ENCODE measurements at regions not wholly inside any gene's neighbourhood (a gene's known extent, or its start where the extent isn't known, plus 50 kb on each side); places are given as distances from the start of the nearest gene placed in this dataset.

DNA sequence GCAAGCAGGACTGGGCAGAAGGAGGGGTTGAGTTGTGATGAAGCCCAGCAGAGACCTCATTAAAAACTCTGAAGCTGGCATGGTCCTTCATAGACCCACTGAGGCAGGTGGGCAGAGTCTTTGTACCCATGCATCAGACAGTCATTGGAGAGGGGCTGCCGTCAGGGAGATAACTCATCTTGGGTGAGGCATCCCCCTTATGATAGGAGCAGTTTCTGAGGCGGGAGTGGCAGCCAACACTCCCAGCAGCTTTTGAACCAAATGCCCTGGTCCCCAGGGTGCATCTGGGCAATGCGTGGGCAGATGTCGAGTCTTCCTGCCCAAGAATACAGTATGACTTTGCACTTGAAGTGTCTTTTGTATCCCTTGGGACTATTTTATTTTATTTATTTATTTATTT lies 68.1 kb downstream of the HTR5A start:
- no peak for DNase-seq (ENCODE audit: low read depth)

DNA sequence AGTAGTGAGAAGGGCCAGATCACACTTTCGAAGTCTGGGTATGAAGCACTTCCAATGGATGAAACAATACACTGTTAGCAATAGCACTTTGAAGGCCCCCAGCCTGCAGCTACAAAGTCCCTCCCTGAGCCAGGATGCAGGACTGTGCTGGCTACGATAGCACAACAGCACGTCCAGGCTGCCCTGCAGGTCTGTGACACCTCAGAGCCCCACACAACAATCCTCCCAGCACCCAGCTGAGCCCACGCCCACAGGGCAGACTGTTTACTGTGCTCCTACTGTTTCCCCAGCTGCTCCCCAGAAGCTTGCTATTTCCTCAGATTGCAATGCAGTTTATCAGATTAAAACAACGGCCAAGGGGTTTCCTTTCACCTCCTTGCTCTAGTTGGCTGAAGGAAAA lies 71.4 kb downstream of the HTR5A start:
- DNase-seq (ENCODE audit: low read depth), result no peak

DNA sequence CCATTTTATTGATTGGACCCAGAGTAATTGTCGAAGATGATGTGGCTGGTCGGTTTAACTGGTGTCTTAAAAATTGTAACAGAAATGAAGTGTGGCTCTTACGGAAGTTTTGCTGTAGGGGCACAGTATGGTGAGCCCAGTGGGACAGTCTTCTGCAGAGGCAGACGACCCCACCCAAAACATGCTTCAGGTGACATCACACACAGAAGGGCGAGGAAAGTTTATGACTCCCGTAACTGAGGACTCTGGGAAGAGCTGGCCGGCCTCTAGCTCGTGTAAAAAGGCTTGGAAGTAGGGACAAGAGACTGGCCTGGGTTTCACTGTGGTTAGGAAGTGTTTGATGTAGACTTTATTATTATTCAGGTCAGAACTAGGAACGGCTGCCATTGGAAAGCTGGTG lies 73.3 kb downstream of the HTR5A start:
- DNase-seq (ENCODE audit: low read depth), result no peak

DNA sequence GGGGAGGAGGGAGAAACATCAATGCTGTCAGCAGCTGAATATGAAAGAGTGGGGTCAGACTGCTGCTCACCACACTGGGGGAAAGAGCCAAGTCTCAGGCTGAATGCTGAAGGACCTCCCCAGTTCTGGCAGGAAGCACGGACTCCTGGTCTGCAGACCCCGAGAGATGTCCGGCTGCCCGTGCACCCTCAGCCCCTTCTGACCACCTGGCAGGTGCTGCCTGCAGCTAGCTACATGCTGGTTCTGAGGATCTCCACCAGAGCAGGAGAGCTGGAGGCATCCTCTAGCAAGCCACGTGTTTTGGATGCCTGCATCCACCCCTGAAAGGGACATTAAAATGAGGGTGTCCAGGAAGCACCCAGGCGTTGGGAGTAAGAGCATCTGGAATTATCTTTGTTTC lies 74.2 kb downstream of the HTR5A start:
- no peak for DNase-seq (ENCODE audit: low read depth)

DNA sequence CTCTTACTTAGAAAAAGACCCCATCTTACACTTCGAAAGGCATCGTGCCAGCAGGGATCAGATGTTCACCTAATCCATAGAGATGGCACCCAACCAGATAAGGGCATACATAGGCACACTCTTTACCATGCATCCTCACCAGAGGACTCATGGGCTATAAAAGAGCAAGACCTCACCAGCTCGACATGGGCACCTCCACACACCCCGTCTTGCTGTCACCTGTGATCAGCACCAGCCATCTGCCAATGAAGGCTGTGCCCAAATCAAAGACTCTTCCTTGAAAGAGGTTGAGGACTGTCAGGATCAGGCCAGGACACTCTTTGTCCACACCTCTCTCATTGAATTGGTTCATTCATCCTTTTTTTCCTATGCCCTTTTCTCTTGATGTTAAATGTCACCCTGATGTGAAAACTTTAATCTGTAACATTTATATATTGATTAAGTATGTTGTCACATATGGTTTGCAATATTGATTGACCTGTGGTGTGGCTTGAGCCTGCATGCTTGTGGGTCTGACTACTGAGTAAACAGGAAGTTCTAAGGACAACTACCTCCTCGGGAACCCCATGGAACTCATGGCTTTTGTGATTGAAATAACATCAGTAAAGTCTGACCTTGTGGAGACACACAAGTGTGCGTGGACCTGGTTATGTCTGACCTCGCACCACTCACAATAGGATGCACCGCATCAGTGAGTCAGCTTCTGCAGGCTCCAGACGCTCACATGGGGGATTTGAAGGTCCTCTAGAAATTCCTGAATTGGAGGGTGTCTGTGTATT lies 75.5 kb downstream of the HTR5A start:
- DNase-seq (ENCODE audit: low read depth), result no peak

DNA sequence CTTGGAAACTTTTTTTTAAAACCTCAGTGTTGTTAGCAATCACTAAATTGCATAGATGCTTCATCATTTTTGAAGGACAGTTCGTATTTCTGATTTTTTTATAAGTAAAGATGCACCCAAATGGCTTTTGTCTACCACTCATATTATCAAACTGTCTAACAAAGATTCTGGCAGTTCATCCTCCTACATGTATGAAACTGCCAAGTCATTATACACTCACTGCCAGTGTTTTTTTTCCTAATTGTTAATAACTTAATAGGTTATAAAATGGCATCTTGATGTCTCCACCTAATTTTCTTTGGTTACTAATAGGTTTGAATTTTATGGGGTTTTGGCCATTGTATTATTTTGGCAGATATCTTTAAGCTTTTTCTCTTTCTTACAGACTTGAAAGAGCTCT lies 77.0 kb downstream of the HTR5A start:
- no peak for DNase-seq (ENCODE audit: low read depth)

DNA sequence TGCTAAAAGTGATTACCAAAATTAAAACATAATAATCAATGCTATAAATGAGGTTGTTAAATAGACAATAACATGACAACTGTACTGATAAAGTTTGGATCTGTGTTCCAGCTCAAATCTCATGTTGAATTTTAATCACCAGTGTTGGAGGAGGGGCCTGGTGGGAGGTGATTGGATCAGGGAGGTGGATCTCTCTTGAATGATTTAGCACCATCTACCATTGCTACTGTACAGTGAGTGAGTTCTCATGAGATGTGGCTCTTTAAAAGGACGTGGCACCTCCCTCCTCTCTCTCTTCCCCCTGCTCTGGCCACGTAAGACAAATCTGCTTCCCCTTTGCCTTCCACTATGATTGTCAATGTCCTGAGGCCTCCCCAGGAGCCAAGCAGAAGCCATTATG lies 77.5 kb downstream of the HTR5A start:
- DNase-seq (ENCODE audit: low read depth), result no peak

DNA sequence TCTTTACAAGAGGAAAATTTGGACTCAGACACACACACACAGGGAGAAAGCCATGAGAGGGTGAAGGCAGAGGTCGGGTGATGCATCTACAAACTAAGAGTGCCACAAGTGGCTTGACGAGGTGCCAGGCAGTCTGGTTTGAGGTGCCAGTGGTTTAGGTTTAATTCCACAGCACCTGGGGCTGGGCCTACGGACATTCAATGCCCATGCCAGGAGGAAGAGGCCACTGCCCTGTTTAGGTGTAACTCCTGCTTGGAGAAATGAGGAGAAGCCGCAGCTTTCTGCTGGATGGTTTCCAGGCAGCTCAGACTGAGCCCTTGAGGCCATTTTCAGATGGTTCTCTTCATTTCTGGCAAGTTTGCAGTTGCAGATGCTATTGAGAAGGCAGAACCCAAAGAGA lies 83.6 kb downstream of the HTR5A start:
- no peak for DNase-seq (ENCODE audit: low read depth)

DNA sequence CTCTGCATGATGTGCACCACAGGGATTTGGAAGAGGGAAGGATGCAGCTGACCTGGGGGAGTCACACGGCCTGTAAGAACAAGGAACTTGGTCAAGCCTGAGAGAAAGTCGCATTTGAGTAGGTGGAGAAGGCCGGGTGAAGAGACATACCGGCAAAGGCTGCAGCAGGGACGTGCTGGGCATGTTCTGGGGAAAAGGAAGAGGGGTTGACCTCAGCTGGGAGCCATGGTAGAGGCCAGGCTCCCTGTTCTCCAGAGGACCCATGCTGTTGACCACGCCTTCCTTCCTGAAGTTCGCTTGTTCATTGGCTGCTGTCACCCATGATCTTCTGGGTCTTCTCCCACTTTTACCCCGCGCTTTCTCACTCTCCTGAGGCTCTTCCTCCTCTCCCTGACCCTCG lies 84.5 kb downstream of the HTR5A start:
- DNase-seq (ENCODE audit: low read depth), result no peak

DNA sequence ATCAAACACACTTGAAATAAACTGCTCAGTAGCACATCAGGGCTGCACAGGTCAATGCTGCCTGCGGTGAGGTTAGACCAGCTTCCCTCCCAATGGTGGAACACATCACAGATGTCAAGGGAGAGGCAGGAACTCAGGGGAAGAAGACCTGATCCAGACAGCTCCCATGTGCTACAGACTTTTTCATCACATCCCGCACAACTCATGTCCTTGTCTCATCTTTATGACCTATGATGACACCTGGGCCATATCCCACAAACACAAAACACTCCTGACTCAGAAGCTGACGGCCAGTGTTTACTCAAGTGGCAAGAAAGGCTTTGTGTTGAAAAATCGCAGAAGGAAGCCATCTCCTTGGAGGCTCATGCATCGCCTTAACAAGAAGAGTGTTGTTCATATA lies 91.6 kb downstream of the HTR5A start:
- no peak for DNase-seq (ENCODE audit: low read depth)

DNA sequence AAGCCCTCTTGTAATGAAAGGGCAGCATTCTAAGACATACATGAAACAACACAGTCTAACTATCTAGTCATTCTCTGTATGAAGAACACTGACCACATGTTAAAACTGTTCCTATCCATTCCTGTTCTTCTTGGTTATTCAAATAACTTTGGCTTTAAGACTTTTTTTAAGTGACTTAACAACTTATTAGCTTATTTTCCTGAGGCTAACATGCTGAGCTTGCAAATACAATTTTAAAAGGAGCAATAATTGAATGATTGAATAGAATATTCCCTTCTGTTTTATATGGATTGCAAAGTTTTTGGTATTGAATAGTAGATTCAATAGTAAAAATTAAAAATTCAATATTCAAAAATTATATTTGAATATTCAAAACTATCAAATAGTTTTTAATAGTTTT lies 92.3 kb downstream of the HTR5A start:
- no peak for DNase-seq (ENCODE audit: low read depth)

DNA sequence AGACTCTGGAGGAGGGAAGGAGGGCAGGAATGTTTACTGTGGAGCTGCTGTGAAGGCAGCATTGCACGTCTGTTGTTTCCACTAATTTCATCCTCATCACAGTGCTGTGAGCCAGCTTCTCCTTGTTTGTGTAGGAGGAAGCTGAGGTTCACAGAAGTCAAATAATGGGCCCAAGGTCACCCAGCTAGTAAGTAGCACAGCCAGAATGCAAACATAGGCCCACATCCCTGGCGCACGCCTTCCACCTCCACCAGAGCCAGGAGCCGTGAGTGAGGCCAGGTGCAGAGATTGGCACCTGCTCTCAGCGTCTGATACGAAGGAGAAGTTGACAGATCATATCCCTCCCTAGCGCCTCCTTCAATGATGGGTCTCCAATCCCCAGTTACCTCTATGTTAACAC lies 93.6 kb downstream of the HTR5A start:
- DNase-seq (ENCODE audit: low read depth), result no peak

DNA sequence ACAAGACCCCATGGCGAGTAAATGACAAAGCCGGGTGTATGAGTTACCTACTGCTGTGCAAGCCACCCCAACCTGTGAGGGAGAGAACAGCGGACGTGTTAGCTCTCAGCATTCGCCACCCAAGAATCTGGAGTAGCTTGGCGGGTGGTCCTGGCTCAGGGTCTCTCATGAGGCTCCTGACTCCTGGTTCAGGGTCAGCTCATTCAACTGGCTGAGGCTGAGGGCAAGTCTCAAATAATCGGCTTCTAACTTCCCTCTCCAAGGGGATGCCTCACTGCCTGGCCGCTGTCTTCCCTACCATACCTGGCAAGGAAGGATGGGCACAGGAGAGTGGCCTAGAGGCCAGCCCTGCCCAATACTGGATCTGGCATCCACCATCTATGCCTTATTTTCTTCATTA lies 94.2 kb downstream of the HTR5A start:
- no peak for DNase-seq (ENCODE audit: low read depth)

DNA sequence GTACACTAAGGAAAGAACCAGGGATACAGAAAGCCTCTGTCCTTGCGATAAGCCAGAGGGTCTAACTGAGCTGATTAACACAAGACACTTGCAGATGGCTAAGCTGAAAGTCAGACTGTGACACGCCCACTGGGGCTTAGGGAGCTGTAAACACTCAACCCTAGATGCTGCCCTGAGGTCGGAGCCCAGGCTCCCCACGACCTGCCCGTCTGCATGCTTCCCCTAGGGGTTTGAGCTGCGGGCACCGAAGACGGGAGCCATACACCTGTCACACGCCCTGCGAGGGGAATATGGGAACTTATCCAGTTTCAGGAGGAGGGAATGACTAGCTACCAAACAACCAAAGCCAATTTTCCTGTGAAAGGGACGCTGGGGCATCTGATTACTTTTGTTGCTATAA lies 96.0 kb downstream of the HTR5A start:
- no peak for DNase-seq (ENCODE audit: low read depth)

DNA sequence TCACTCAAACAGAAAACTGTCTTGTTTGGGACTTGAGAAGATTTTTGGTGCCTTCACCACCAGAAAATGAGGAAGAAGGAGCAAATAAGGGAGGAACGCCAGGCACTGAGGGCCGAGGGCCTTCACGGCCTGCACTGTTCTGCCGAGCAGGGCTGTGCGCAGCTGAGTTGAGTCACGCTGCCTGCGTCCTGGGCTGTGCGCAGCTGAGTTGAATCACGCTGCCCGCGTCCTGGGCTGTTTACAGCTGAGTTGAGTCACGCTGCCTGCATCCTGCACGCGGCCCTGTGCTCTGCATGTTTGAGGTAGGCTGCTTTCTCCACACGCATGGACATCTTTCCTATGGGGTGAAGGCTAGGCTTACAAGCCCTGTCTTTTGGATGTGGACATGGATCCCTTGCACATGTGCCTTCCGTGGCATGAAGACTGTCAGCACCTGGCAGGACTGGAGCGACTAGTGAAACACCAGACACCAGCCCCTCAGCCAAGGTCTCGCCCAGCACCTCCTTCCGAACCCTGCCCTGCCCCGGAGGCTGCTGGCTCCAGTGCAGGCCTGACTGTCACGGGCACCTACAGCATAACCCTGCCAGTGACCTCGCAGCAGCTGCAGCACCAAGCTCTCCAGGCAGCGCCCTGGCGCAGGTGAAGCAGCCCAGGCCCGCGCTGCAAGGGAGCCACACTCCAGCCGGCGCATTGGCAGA lies 96.7 kb downstream of the HTR5A start:
- no peak for DNase-seq (ENCODE audit: low read depth)

DNA sequence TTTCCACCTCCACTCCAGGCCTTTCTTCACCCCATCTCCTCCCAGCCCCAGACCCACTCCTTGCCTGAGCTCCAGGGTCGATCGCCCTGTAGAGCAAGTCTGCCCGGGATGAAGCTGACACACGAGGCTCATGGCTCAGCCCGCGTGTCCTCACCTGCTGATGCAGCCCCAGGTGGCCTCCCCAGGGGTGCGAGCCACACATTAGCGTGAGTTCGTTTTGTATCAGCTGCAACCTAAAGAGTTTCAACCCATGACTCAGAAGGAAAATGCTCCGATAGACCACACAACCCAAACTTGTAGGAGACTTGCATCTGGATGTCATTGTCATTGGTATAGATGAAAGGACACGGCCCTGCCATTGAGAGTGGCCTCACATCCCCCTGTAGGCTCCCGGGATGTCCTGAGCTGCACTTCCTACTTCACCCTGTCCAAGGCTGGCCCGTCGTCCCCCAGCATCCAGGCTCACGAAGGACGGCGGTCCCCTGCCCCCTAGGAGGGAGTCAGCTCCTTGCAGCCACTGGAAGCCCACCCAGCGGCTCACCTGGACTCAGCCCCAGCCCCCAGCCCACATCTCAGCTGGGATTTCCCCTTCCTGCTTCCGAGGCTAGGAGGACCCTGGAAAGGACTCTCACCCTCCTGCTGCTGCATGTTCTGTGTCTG lies 97.7 kb downstream of the HTR5A start:
- DNase-seq (ENCODE audit: low read depth), result no peak

DNA sequence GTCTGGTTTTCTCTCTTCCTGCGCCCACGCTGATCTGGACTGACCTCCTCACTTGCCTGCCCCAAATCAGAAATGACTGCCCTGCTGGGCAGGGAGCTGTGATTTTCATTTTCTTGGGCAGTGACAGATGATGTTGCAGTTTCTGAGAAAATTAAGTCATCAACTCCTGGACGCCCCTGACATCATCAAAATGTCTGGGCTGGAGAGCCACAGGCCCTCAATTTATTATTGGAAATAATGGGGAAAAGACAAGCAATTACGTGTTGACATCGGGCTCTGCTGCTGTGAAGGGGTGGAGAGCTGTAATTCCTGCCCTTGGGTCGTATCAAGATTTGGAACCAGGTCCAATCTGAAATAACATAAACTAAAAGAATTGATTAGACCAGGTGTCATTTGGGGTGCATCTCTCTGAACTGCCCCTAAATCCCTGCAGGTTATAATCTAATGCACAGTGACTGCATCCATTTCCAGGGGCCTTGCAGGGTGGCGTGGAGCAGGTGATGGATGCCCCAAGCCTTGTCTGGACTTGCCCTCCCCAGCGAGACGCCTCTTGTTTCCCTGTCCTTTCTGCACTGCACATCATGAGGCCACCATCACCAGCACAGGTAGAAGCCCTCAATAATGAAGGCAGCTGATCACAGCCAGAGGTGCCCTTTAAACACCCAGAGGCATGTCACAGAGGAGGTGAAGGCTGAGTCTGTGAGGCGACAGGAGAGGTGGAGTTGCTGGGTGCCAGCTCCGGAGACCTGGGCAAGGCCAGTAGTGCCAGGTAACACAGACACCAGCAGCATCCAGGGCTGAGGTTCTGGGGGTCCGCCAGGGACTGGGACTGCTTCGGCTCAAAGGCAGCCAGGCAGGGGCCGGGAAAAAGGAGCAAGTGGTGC lies 98.7 kb downstream of the HTR5A start:
- no peak for DNase-seq (ENCODE audit: low read depth)

DNA sequence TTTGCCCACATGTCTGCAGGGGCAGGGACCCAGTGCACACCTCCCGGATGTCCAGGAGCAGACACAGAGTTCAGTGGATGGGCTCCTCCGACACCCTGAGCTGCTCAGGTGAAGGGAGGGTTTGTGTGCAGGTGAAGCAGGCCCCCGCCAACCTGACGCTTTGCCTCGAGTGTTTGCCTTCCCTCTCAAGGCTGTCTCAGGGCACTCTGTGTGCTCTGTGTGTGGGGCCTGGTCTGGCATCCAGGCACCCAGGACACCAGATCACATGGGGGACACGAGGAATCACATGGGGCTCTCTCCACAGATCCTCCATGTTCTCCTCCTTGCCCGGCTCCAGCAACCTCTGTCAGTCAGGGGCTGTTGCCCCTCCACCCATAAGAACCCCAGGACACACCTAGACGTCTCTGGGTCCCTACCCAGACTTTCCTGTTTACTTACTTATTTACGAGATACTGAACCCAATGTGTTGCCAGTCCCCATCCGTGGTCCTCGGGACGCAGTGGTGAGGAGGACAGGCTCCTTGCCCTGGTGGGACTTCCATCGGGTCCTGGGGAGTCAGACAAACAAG lies 99.5 kb downstream of the HTR5A start:
- no peak for DNase-seq (ENCODE audit: low read depth)

DNA sequence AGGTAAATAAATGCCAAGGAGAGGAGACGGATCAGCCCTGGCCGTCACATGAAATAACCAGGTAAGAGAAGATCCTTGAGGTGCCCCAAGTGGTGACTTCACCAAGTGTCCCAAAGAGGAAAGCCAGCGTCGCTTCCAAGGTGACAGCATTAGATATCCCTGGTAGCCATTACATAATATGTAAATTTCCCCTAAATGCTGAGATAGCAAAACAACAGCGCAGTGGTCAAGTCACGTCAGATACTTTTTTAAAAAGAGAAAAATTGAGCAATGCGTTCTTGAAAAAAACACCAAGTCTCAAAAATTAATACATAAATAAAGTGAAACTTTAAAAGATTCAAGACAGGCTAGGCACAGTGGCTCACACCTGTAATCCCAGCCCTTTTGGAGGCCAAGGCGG lies 100.2 kb downstream of the HTR5A start:
- no peak for DNase-seq (ENCODE audit: low read depth)

DNA sequence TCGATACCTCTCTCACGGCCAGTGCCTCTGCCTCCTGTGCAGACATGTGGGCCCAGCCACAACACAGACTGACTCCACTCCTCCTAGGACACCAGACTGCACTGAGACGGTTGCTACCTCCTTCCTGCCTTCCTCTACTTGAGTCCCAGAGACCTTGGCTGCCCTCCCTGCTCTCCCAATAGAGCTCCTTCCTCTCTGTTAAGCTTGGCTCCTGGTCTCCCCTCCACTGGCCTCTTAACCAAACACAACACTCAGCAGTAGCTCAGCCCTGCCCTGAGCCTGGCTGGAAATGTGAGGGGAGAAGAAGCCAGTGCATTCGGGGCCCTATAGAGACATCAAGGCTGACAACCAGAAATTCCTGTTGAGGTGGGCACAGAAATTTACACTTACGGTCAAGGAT lies 102.0 kb downstream of the HTR5A start:
- no peak for DNase-seq (ENCODE audit: low read depth)

DNA sequence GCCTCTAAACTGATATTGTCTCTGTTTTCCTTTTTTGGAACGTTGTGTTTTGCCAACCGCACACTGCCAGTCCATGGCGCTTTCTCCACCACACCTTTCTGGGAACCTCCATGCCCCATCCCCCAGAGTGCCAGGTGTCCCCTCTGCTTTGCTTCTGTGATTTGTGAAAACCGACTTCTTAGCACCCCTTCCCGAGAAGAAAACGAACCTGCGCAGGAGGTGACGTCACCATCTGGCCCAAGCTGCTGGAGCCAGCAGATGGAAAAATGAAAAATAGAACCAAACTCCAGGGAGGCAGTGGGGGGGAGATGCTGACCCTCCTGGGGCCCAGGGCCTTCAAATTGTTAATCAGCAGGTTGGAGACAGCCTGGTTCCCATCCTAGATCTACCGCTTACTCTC lies 103.8 kb downstream of the HTR5A start:
- no peak for DNase-seq (ENCODE audit: low read depth)

DNA sequence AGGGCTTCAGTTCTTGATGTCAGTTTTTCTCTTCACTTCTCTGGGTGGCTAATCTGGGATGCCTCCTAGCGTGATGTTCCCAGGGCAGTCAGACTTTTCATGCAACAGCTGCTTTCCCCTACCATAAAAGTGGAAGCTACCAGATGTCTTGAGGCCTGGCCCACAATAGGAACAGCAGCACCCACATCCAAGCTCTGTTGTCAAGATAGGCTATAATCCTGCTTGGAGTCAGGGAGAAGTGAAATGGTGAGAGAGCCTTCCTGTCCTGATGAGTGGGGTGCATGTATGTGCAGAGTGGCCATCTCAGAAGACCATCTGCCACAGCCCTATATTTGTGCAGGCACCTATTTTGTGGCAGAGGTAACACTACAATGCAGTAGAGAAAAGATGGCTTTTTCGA lies 108.0 kb downstream of the HTR5A start:
- DNase-seq (ENCODE audit: low read depth), result no peak

Measured in activated T-helper 1 cell treated with Interleukin-2 at 50 U/mL for 16 hours (primary cell).